Vagina (tissue), 2 donors: ENCODE measurements at regions not wholly inside any gene's neighbourhood (a gene's known extent, or its start where the extent isn't known, plus 50 kb on each side); places are given as distances from the start of the nearest gene placed in this dataset.

Source experiments
- CTCF ChIP-seq, 3 experiments: fragments of 450-650 bp in 2 of 3; fragments of 200-600 bp in 1 of 3; sonication (generic) in 1 of 3; IDR thresholded peaks; one replicate each; pipeline ENCODE4 v1.5.1; 2017 to 2019; ENCODE audit warnings: antibody characterized with exemption in 3 of 3, mild to moderate bottlenecking in 2 of 3, moderate library complexity in 2 of 3
- POLR2A ChIP-seq, 2 donors: fragments of 450-650 bp; IDR thresholded peaks; one replicate each; pipeline ENCODE4 v1.6.1; 2017; ENCODE audit warnings: antibody characterized with exemption in 2 of 2, mild to moderate bottlenecking in 2 of 2, moderate library complexity in 2 of 2

GRCh38 chr7:89503281-89503680 lies 651.0 kb upstream of the STEAP1 start:
- TF ChIP-seq CTCF (IDR thresholded peaks at IDR 0.05) (no peak), POLR2A (IDR thresholded peaks at IDR 0.05) (no peak)
